ENCODE measurements at regions not wholly inside any gene's neighbourhood (a gene's known extent, or its start where the extent isn't known, plus 50 kb on each side); places are given as distances from the start of the nearest gene placed in this dataset.
"Not testable (repeated sequence)": the region's sequence is repeated elsewhere in the genome, so short reads cannot be mapped to it uniquely, and the experiment has no call there.

DNA sequence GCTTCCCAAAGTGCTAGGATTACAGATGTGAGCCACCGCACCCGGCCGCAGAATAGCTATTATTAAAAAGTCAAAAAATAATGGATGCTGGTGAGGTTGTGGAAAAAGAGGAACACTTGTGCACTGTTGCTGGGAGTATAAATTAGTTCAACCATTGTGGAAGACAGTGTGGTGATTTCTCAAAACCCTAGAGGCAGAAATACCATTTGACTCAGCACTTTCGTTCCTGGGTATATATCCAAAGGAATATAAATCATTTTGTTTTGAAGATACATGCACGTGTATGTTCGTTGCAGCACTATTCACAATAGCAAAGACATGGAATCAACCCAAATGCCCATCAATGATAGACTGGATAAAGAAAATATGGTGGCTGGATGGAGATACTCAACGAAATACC lies 132.1 kb upstream of the MED13 start:
- not testable (repeated sequence) for DNase-seq (ENCODE audit: low read depth)

DNA sequence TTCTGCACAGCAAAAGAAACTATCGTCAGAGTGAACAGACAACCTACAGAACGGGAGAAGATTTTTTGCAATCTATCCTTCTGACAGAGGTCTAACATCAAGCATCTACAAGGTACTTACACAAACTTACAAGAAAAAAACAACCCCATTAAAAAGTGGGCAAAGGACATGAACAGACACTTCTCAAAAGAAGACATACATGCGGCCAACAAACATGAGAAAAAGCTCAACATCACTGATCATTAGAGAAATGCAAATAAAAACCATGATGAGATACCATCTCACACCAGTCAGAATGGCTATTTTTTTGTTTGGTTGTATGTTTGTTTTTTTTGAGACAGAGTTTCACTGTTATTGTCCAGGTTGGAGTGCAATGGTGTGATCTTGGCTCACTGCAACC lies 131.5 kb upstream of the MED13 start:
- DNase-seq (ENCODE audit: low read depth): not testable (repeated sequence)

- DNase-seq (ENCODE audit: low read depth): no peak
These were observed 129.3 kb upstream of the MED13 start for GRCh38 chr17:62194401-62194800.

DNA sequence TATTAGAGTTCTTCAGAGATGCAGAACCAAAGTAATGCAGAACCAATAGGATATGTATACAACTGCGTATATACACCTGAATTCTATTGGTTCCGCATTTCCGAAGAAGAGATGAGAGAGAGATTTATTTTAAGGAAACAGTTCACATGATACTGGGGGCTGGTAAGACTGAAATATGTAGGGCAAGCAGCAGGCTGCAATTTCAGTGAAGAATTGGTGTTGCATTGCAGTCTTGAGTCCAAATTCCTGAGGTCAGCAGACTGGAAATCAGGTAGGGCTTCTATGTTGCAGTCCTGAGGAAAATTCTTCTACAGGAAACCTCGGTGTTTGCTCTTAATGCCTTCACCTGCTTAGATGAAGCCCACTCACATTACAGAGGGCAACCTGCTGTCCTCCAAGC lies 128.2 kb upstream of the MED13 start:
- DNase-seq (ENCODE audit: low read depth): no peak

DNA sequence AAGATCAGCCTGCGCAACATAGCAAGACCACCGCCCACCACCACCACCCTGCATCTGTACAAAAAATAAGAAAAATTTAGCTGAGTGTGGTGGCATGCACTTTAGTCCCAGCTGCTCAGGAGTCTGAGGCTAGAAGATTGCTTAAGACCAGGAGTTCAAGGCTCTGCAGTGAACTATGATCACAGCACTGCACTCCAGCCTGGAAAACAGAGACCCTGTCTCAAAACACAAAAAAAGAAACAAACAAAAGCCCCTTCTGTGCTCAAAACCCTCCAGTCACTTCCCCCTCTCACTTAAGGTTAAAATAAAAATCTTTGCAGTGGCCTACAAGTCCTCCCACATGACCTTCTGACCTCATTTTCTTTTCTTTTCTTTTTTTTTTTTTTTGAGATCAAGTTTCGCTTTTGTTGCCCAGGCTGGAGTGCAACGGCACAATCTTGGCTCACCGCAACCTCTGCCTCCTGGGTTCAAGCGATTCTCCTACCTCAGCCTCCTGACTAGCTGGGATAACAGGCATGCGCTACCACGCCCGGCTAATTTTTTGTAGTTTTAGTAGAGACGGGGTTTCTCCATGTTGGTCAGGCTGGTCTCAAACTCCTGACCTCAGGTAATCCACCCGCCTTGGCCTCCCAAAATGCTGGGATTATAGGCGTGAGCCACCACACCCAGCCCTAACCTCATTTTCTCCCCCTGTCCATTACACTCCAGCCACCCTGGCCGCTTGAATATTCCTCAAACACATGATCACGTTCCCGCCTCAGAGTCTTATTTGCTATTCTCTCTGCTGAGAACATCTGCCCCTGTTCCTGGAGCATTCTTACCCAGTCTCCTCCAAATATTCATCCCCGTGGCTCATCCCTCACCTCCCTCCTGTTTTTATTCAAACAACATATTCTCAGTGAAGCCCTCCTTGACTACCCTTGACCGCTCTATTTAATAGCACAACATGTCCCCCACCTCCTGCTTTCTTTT lies 126.6 kb upstream of the MED13 start:
- DNase-seq (ENCODE audit: low read depth): no peak

DNA sequence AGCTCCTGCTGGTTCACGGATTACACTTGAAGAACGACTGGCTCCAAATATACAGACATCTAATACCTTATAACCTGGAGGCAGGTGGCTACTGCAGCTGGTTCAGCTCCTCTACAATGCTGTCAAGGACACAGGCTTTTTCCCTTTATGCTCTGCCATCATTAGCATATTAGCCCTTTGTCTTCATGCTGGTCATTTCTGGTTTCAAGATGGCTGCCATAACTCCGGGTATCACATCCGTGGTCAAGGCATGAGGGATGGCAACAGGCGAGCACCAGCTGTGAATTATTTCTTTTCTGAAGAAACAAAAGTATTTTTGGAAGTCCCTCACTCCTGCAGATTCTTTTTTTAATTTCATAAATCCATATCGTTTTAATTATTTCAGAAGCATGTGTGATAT lies 124.3 kb upstream of the MED13 start:
- no peak for DNase-seq (ENCODE audit: low read depth)

- no peak for DNase-seq (ENCODE audit: low read depth)
These were observed 123.6 kb upstream of the MED13 start for GRCh38 chr17:62188713-62189112.

- DNase-seq (ENCODE audit: low read depth): no peak
These were observed 122.6 kb upstream of the MED13 start for GRCh38 chr17:62187681-62188080.

GRCh38 chr17:62186841-62187240 lies 121.8 kb upstream of the MED13 start:
- no peak for DNase-seq (ENCODE audit: low read depth)

DNA sequence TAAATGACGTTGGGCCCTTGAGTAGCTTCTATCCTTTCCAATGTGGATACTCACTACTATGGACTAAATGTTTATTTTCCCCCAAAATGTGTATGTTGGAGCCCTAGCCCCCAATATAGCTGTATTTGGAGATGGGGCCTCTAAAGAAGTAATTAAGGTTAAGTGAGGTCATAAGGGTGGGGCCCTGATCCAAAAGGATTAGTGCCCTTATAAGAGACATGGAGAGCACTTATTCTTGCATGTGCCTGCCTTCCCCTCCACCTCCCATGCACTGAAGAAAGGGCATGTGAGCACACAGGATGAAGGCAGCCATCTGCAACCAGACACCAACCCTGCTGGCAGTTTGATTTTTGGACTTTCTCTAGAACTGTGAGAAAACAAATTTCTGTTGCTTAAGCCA lies 115.7 kb upstream of the MED13 start:
- DNase-seq (ENCODE audit: low read depth): no peak

DNA sequence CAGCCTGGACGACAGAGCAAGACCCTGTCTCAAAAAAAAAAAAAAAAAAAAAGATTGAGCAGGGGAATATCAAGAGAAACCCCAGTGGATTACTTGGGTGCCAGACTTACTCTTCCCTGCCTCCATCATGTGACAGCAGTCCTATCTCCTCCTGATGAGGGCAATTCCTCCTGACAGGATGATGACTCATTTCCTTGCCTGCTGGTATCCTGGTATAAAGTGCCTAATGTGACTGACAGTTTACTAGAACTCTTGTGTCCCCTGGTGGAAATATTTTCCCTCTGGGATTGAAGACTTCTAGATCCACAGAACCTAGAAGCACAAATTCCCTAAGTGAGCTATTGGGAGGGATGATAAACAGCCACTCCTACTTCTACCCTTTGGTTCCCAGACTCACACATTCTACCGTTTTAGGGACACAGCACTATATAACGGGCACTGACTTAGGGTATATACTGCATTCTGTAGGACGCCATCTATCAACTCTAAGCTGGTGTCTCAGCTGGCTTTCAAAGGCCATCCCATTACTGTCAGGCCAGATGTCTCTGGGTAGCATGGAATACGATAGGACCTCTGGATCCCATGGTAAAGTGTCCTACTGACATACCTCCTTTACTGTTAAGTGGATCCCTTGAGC lies 114.6 kb upstream of the MED13 start:
- DNase-seq (ENCODE audit: low read depth): no peak

DNA sequence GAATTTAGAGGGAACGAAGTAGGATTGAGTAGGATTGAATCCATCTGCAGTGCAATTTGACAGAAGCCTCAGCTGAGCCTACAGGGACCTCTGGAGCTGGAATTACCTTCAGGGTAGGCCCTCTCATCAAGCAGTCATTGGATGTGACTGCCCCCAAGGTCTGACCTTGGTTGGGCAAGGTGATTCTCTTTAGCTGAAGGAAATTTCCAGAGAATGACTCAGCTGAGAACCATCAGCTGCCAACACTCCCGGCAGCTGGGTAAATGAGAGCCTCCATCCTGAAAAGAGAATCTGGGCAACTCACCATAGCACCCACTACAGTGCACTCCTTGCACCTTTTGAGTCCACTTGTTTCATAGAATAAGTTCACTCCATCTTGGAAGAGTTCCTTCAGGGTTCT lies 113.5 kb upstream of the MED13 start:
- no peak for DNase-seq (ENCODE audit: low read depth)

GRCh38 chr17:62172492-62173291 lies 107.6 kb upstream of the MED13 start:
- no peak for DNase-seq (ENCODE audit: low read depth)

DNA sequence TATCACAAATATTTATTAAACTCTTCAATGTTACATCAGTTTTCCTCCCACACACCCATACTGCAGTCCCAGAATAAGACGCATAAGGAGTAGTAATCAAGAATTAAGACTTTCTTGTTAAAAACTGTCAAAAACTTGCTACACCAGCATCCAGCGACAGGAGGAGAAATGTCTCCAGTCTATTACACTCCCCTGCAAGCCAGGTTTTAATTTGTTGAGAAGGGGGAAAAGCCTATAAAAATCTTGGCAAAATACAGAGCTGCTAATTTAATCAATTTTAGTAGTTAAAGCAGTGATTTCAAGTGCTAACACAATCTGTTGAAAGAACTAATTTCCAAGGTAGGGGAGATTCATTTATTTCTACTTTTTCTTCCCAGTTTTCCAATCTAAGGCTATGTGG lies 102.0 kb upstream of the MED13 start:
- no peak for DNase-seq (ENCODE audit: low read depth)

GRCh38 chr17:62164747-62165722 lies 100.0 kb upstream of the MED13 start:
- DNase-seq (ENCODE audit: low read depth): no peak

- DNase-seq (ENCODE audit: low read depth): no peak
These were observed 98.8 kb upstream of the MED13 start for GRCh38 chr17:62163847-62164246.

DNA sequence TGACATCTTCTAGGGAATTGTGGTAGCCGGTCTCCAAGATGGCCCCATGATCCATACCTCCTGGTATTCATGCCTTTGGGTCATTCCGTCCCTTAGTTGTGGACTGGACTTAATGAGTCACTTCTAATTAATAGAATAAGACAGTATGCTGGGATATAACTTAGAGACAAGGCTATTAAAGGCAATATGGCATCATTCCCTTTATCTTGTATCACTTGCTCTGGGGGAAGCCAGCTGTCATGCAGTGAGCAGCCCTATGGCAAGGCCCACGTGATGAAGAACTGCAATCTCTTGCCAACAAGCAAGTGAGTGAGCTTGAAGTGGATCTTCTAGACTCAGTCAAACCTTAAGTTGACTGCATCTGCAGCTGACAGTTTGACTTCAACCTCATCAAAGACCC lies 97.8 kb upstream of the MED13 start:
- no peak for DNase-seq (ENCODE audit: low read depth)

- no peak for DNase-seq (ENCODE audit: low read depth)
These were observed 96.5 kb upstream of the MED13 start for GRCh38 chr17:62161405-62162148.

- no peak for DNase-seq (ENCODE audit: low read depth)
These were observed 95.7 kb upstream of the MED13 start for GRCh38 chr17:62160816-62161215.

GRCh38 chr17:62159994-62160393 lies 94.9 kb upstream of the MED13 start:
- DNase-seq (ENCODE audit: low read depth): no peak

DNA sequence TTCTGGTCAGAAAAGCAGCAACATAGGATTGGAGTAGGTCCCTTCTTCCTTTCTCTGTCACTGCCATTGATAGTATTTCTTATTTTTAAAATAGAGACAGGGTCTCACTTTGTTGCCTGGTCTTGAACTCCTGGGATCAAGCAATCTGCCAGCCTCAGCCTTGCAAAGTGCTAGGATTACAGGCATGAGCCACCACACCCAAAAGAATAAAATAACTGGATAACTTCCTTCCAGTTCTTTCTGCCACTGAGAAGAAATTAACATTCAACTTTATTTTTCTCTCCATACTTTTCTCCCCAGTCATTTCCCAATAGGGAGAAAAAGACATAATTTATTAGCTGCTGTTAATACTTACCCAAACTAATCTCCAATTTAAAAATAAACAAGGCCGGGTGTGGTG lies 91.9 kb upstream of the MED13 start:
- DNase-seq (ENCODE audit: low read depth): no peak

Data from activated T-cell treated with anti-CD3 and anti-CD28 coated beads for 48 hours (primary cell).